Mesendoderm (in vitro differentiated cells): ENCODE measurements at regions not wholly inside any gene's neighbourhood (a gene's known extent, or its start where the extent isn't known, plus 50 kb on each side); places are given as distances from the start of the nearest gene placed in this dataset.

Source experiments
- DNase-seq: peaks from one replicate; pipeline ENCODE4 v3.0.0; 2013
- H2AK5ac ChIP-seq: 2 replicates; pipeline ENCODE4 v1.6.1; 2013; ENCODE audit warnings: low read length, inconsistent platforms
- H2BK120ac ChIP-seq: 2 replicates; pipeline ENCODE4 v1.6.1; 2013; ENCODE audit warnings: low read depth, mild to moderate bottlenecking, low read length, moderate library complexity, mixed read lengths
- H2BK15ac ChIP-seq: replicated peaks from 2 replicates; pipeline ENCODE4 v1.6.1; 2013; ENCODE audit warnings: low read depth, mild to moderate bottlenecking, moderate library complexity
- H2BK5ac ChIP-seq: 2 replicates; pipeline ENCODE4 v1.6.1; 2013; ENCODE audit warnings: low read length, inconsistent platforms
- H3K18ac ChIP-seq: 2 replicates; pipeline ENCODE4 v1.6.1; 2013; ENCODE audit warnings: mild to moderate bottlenecking, low read length, mixed read lengths
- H3K23ac ChIP-seq: one replicate; pipeline ENCODE4 v1.6.1; 2013; ENCODE audit warnings: low read length
- H3K27ac ChIP-seq: 2 replicates; pipeline ENCODE4 v1.5.1; 2013; ENCODE audit warnings: low read depth, mild to moderate bottlenecking, inconsistent platforms, low read length, moderate library complexity
- H3K27me3 ChIP-seq: 2 replicates; pipeline ENCODE4 v1.6.1; 2013; ENCODE audit warnings: low read length, control low read depth, mild to moderate bottlenecking, inconsistent platforms; ENCODE audit not compliant: insufficient read depth, poor library complexity
- H3K36me3 ChIP-seq: 2 replicates; pipeline ENCODE4 v1.6.1; 2013; ENCODE audit warnings: low read length, inconsistent platforms; ENCODE audit not compliant: control insufficient read depth, insufficient read depth
- H3K4ac ChIP-seq: one replicate; pipeline ENCODE4 v1.6.1; 2013; ENCODE audit warnings: low read depth, mild to moderate bottlenecking, low read length, moderate library complexity
- H3K4me1 ChIP-seq: 2 replicates; pipeline ENCODE4 v1.6.1; 2013; ENCODE audit warnings: low read depth, low read length, inconsistent platforms; ENCODE audit not compliant: control insufficient read depth
- H3K4me2 ChIP-seq: 2 replicates; pipeline ENCODE4 v1.6.1; 2013; ENCODE audit warnings: low read length
- H3K4me3 ChIP-seq: 2 replicates; pipeline ENCODE4 v1.5.1; 2013; ENCODE audit warnings: mild to moderate bottlenecking, low read length
- H3K56ac ChIP-seq: one replicate; pipeline ENCODE4 v1.6.1; 2013; ENCODE audit warnings: low read length
- H3K79me1 ChIP-seq: 2 replicates; pipeline ENCODE4 v1.6.1; 2013; ENCODE audit warnings: low read length, inconsistent platforms
- H3K79me2 ChIP-seq: 2 replicates; pipeline ENCODE4 v1.6.1; 2013; ENCODE audit warnings: mild to moderate bottlenecking, low read length; ENCODE audit not compliant: control insufficient read depth, insufficient read depth
- H3K9ac ChIP-seq: 2 replicates; pipeline ENCODE4 v1.6.1; 2013; ENCODE audit warnings: low read length, inconsistent platforms
- H4K5ac ChIP-seq: one replicate; pipeline ENCODE4 v1.6.1; 2013; ENCODE audit warnings: low read length
- H4K8ac ChIP-seq: one replicate; pipeline ENCODE4 v1.6.1; 2013; ENCODE audit warnings: low read depth, mild to moderate bottlenecking, control low read depth, low read length, moderate library complexity
- WGBS: extraction: QIAGEN DNeasy Blood & Tissue Kit; methylation state at CpG from one replicate; pipeline ENCODE4 v1.1.7; 2013; ENCODE audit warnings: low lambda C conversion rate, missing lambda C conversion rate; ENCODE audit not compliant: insufficient coverage; ENCODE audit errors: extremely low coverage; 5-methylcytosine and 5-hydroxymethylcytosine counted together

- no peak overlapping the region for H4K8ac ChIP-seq
- H2AK5ac ChIP-seq: no peak overlapping the region
- H3K27me3 ChIP-seq: no peaks in the 10 kb centered on the region
- H3K4me3 ChIP-seq: no peak overlapping the region
- no peak overlapping the region for H3K18ac ChIP-seq
- H4K5ac ChIP-seq: no peak overlapping the region
- H3K23ac ChIP-seq: no peak overlapping the region
- H3K56ac ChIP-seq: no peak overlapping the region
- H3K4ac ChIP-seq: peak overlapping the region; percentile 4
- no peaks in the 10 kb centered on the region for H3K79me1 ChIP-seq
- DNase-seq: no peak
- H3K27ac ChIP-seq: no peak overlapping the region
- H3K9ac ChIP-seq: no peak overlapping the region
- no peak overlapping the region for H2BK5ac ChIP-seq
- H2BK15ac ChIP-seq: no peak overlapping the region
- no peak overlapping the region for H2BK120ac ChIP-seq
- H3K4me2 ChIP-seq: no peak overlapping the region
- no peaks in the 10 kb centered on the region for H3K4me1 ChIP-seq
- H3K36me3 ChIP-seq: no peaks in the 10 kb centered on the region
- no CpG with 5 or more reads among the region's 4 CpGs for WGBS
- no peaks in the 10 kb centered on the region for H3K79me2 ChIP-seq
Observed at GRCh38 chr13:74009100-74009668, 125.0 kb downstream of the KLF12 start.

GRCh38 chr13:74006666-74007065 is 127.5 kb downstream of the KLF12 start:
- no peak overlapping the region for H3K27ac ChIP-seq
- no peaks in the 10 kb centered on the region for H3K4me1 ChIP-seq
- H3K4me3 ChIP-seq: no peak overlapping the region
- H2AK5ac ChIP-seq: no peak overlapping the region
- no peak overlapping the region for H3K9ac ChIP-seq
- no peak overlapping the region for H3K4ac ChIP-seq
- WGBS: no CpG with 5 or more reads among the region's 3 CpGs
- no peaks in the 10 kb centered on the region for H3K36me3 ChIP-seq
- no peaks in the 10 kb centered on the region for H3K79me1 ChIP-seq
- no peak overlapping the region for H2BK5ac ChIP-seq
- no peak overlapping the region for H3K4me2 ChIP-seq
- no peak overlapping the region for H4K5ac ChIP-seq
- H2BK15ac ChIP-seq: no peak overlapping the region
- no peak for DNase-seq
- no peaks in the 10 kb centered on the region for H3K79me2 ChIP-seq
- no peak overlapping the region for H4K8ac ChIP-seq
- H3K56ac ChIP-seq: no peak overlapping the region
- H2BK120ac ChIP-seq: no peak overlapping the region
- H3K27me3 ChIP-seq: no peaks in the 10 kb centered on the region
- H3K18ac ChIP-seq: no peak overlapping the region
- no peak overlapping the region for H3K23ac ChIP-seq

GRCh38 chr13:74005320-74006157 is 128.7 kb downstream of the KLF12 start:
- H3K79me2 ChIP-seq: no peaks in the 10 kb centered on the region
- no CpG with 5 or more reads among the region's 6 CpGs for WGBS

GRCh38 chr13:74004109-74004508 is 130.1 kb downstream of the KLF12 start:
- H3K79me2 ChIP-seq: no peaks in the 10 kb centered on the region
- H2BK15ac ChIP-seq: no peak overlapping the region
- no peak overlapping the region for H4K5ac ChIP-seq
- no peaks in the 10 kb centered on the region for H3K4me1 ChIP-seq
- H3K18ac ChIP-seq: no peak overlapping the region
- no CpG with 5 or more reads among the region's 2 CpGs for WGBS
- H3K56ac ChIP-seq: no peak overlapping the region
- H3K4me3 ChIP-seq: no peak overlapping the region
- H3K4me2 ChIP-seq: no peak overlapping the region
- no peaks in the 10 kb centered on the region for H3K36me3 ChIP-seq
- no peaks in the 10 kb centered on the region for H3K79me1 ChIP-seq
- H3K4ac ChIP-seq: no peak overlapping the region
- no peaks in the 10 kb centered on the region for H3K27me3 ChIP-seq
- no peak overlapping the region for H2AK5ac ChIP-seq
- H3K27ac ChIP-seq: no peak overlapping the region
- H3K23ac ChIP-seq: no peak overlapping the region
- no peak for DNase-seq
- no peak overlapping the region for H4K8ac ChIP-seq
- no peak overlapping the region for H2BK120ac ChIP-seq
- H3K9ac ChIP-seq: no peak overlapping the region
- no peak overlapping the region for H2BK5ac ChIP-seq

More at GRCh38 chr13:74005320-74006157, 128.7 kb downstream of the KLF12 start:
- Histone ChIP-seq H3K9ac (no peak overlapping the region), H2BK5ac (no peak overlapping the region), H2BK15ac (no peak overlapping the region), H4K5ac (no peak overlapping the region), H3K27me3 (no peaks in the 10 kb centered on the region), H3K23ac (no peak overlapping the region), H3K36me3 (no peaks in the 10 kb centered on the region), H2BK120ac (no peak overlapping the region), H3K27ac (no peak overlapping the region), H3K4me2 (no peak overlapping the region), H3K56ac (no peak overlapping the region), H3K4me3 (no peak overlapping the region), H4K8ac (no peak overlapping the region), H3K4ac (no peak overlapping the region), H3K79me1 (no peaks in the 10 kb centered on the region), H2AK5ac (no peak overlapping the region), H3K18ac (no peak overlapping the region), H3K4me1 (no peaks in the 10 kb centered on the region)
- DNase-seq: no peak

- Histone ChIP-seq H3K18ac (no peak overlapping the region), H3K4me2 (no peak overlapping the region), H3K27me3 (no peaks in the 10 kb centered on the region), H2BK120ac (no peak overlapping the region), H3K4me3 (no peak overlapping the region), H3K9ac (no peak overlapping the region), H2BK5ac (no peak overlapping the region), H3K4ac (no peak overlapping the region), H2AK5ac (no peak overlapping the region), H3K79me2 (no peaks in the 10 kb centered on the region), H2BK15ac (no peak overlapping the region), H3K79me1 (no peaks in the 10 kb centered on the region), H4K5ac (no peak overlapping the region), H3K56ac (no peak overlapping the region), H3K36me3 (no peaks in the 10 kb centered on the region), H3K23ac (no peak overlapping the region), H3K4me1 (no peaks in the 10 kb centered on the region), H4K8ac (no peak overlapping the region), H3K27ac (no peak overlapping the region)
- no CpG with 5 or more reads among the region's 1 CpG for WGBS
- DNase-seq: no peak
Observed at GRCh38 chr13:74003374-74003773, 130.8 kb downstream of the KLF12 start.
